Pancreas (tissue), 10 donors: ENCODE measurements at regions not wholly inside any gene's neighbourhood (a gene's known extent, or its start where the extent isn't known, plus 50 kb on each side); places are given as distances from the start of the nearest gene placed in this dataset.

Experiments used
- ATAC-seq, 4 donors: fragments of 200-7000 bp; cut with Tn5 transposase; one replicate each; pipeline versions ENCODE4 v1.8.0 to v1.9.1; 2020; ENCODE audit warnings: mild to moderate bottlenecking in 4 of 4, moderate library complexity in 4 of 4
- DNase-seq, 6 donors: peaks; one replicate each; pipeline ENCODE4 v3.0.0-alpha.2; 2020
- FAIRE-seq: peaks from 2 replicates; lab custom pipeline; 2012; peaks lifted over from hg19 to GRCh38; lab: Jason Lieb, UNC
- H3K27ac ChIP-seq, 4 donors: fragments of 200-600 bp; sonication (generic); 1 replicate in 3 of 4; 2 replicates in 1 of 4; pipeline versions ENCODE4 v1.5.0 to v1.8.0; 2020
- H3K27me3 ChIP-seq, 4 donors: fragments of 200-600 bp; one replicate each; pipeline ENCODE4 v1.8.0; 2021
- H3K36me3 ChIP-seq, 3 donors: fragments of 200-600 bp; sonication (generic) in 1 of 3; one replicate each; pipeline versions ENCODE4 v1.5.0 to v1.8.0; 2020 to 2021
- H3K4me1 ChIP-seq, 3 donors: fragments of 200-600 bp; one replicate each; pipeline ENCODE4 v1.8.0; 2021
- H3K4me3 ChIP-seq, 4 donors: fragments of 200-600 bp; sonication (generic) in 2 of 4; one replicate each; pipeline versions ENCODE4 v1.5.0 to v1.8.0; 2020 to 2021
- H3K9me3 ChIP-seq, 4 donors: fragments of 200-600 bp; one replicate each; pipeline ENCODE4 v1.8.0; 2021
- WGBS, 2 donors: extraction: QIAGEN DNeasy Blood & Tissue Kit; methylation state at CpG; one replicate each; pipeline ENCODE4 v1.1.7; 2013; 5-methylcytosine and 5-hydroxymethylcytosine counted together
- intact Hi-C, 3 donors: fragments of 100-400 bp; cut with DNase I; formaldehyde crosslinking; loops; one replicate each; pipeline versions ENCODE4 v1.11.1 to v1.14.2; 2022
- TF ChIP-seq, protein P1 (sequence below), 4 donors: fragments of 200-600 bp; sonication (generic) in 3 of 4; IDR thresholded peaks; one replicate each; pipeline versions ENCODE4 v1.5.0 to v1.8.0; 2021; ENCODE audit warnings: antibody characterized with exemption in 4 of 4
- donor health status: healthy with polysubstance abuse.
- donor health status: DM: no; HTN: no; CAD: no; lungs with moderate emphysema.
- donor health status: DM: no; HTN: no; CAD: no.
- donor health status: control.
- donor health status: control.
- donor health status: Bipolar disorder and iron deficiency.
- donor health status: DM: yes; HTN: yes; CAD: no.
- donor health status: DM: no; HTN: no; CAD: no.
- donor health status: DM: no; HTN: no; CAD: no.
- donor health status: DM: yes; HTN: yes; CAD: no.

- 49 to 73% methylated on average over 3 of the region's 3 CpGs for WGBS, 2 donors
- no peak for ATAC-seq
- no peak for FAIRE-seq
- Histone ChIP-seq H3K27me3 (no peaks in the 10 kb centered on the region), H3K9me3 (no peaks in the 10 kb centered on the region), H3K36me3 (no peaks in the 10 kb centered on the region), H3K4me1 (no peaks in the 10 kb centered on the region), H3K4me3 (no peak overlapping the region), H3K27ac (no peak overlapping the region)
- intact Hi-C loops = no loop called here
- no peak for DNase-seq
- TF ChIP-seq, protein P1, sequence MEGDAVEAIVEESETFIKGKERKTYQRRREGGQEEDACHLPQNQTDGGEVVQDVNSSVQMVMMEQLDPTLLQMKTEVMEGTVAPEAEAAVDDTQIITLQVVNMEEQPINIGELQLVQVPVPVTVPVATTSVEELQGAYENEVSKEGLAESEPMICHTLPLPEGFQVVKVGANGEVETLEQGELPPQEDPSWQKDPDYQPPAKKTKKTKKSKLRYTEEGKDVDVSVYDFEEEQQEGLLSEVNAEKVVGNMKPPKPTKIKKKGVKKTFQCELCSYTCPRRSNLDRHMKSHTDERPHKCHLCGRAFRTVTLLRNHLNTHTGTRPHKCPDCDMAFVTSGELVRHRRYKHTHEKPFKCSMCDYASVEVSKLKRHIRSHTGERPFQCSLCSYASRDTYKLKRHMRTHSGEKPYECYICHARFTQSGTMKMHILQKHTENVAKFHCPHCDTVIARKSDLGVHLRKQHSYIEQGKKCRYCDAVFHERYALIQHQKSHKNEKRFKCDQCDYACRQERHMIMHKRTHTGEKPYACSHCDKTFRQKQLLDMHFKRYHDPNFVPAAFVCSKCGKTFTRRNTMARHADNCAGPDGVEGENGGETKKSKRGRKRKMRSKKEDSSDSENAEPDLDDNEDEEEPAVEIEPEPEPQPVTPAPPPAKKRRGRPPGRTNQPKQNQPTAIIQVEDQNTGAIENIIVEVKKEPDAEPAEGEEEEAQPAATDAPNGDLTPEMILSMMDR (IDR thresholded peaks at IDR 0.05) = no peak
Observed at GRCh38 chr12:42010715-42011114, 134.0 kb downstream of the GXYLT1 start.

DNA sequence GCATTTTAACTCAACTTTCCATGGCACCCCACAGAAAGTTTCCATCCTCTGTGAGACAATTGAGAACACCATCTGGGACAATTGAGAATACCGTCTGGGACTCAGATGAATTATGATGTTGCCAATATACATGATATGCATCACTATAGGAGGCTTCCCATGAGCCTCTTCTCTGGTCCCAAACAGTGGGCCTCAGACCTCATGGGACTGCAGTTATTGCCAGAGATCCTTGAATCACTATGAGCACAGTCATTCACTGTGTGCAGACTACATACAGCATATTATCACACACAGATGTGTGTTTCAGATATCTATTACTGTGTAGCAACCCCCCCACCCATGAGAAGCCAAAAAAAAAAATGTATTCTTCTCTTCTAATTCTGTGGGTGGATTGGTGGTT is 134.4 kb downstream of the GXYLT1 start:
- H3K36me3 ChIP-seq = no peaks in the 10 kb centered on the region
- H3K27ac ChIP-seq = no peak overlapping the region
- WGBS, 2 donors = 80 to 84% methylated on average over 1 of the region's 1 CpG
- TF ChIP-seq, protein P1 (IDR thresholded peaks at IDR 0.05) = no peak
- no peaks in the 10 kb centered on the region for H3K27me3 ChIP-seq
- no peak overlapping the region for H3K4me3 ChIP-seq
- intact Hi-C loops = no loop called here
- ATAC-seq (no peak), FAIRE-seq (no peak), DNase-seq (no peak)
- no peaks in the 10 kb centered on the region for H3K4me1 ChIP-seq
- no peaks in the 10 kb centered on the region for H3K9me3 ChIP-seq

DNA sequence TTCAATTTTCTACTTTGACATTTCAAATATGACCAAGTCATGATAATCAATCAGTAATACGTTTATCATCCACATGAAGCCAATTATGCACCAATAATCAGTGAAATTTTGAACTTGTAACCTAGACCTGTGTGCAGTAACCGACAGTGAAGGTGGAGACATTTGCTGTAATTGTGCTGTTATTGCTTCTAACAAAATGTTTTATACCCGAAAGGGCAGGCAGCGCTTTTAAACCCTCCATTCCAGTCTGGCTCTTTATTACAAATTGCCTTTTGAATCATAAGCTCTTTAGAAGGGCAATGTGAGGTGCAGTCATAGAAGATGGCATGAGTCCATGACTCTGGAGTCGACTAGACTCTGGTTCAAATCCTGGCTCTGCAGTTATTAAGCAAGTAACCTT is 135.7 kb downstream of the GXYLT1 start:
- ATAC-seq = no peak
- no peak overlapping the region for H3K27ac ChIP-seq
- no peak for DNase-seq
- no peaks in the 10 kb centered on the region for H3K36me3 ChIP-seq
- H3K9me3 ChIP-seq = no peaks in the 10 kb centered on the region
- TF ChIP-seq, protein P1 (IDR thresholded peaks at IDR 0.05) = no peak
- intact Hi-C loops = no loop called here
- no peaks in the 10 kb centered on the region for H3K4me1 ChIP-seq
- WGBS, 2 donors = 52 to 66% methylated on average over 5 of the region's 5 CpGs
- no peaks in the 10 kb centered on the region for H3K27me3 ChIP-seq
- no peak overlapping the region for H3K4me3 ChIP-seq
- no peak for FAIRE-seq

DNA sequence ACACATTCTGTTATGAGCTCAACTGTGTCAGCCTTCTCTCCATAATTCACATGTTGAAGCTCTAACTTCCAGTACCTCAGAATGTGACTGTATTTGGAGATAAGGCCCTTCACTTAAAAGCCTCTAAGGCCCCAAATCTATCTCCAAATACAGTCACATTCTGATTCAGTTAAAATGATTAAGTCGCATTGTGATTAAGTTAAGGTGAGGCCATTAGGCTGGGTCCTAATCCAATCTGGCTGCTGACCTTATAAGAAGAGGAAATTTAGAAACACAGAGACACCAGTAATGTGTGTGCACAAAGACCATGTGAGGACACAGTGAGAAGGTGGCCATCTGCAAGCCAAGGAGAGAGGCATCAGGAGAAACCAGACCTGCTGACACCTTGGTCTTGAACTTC is 141.6 kb downstream of the GXYLT1 start:
- TF ChIP-seq, protein P1 (IDR thresholded peaks at IDR 0.05) = no peak
- Histone ChIP-seq H3K9me3 (no peaks in the 10 kb centered on the region), H3K27me3 (no peaks in the 10 kb centered on the region), H3K36me3 (no peaks in the 10 kb centered on the region), H3K4me1 (no peaks in the 10 kb centered on the region), H3K4me3 (no peak overlapping the region), H3K27ac (no peak overlapping the region)
- DNase-seq (no peak), ATAC-seq (no peak), FAIRE-seq (no peak)
- 91 to 97% methylated on average over 1 of the region's 1 CpG for WGBS, 2 donors
- intact Hi-C loops = no loop called here

DNA sequence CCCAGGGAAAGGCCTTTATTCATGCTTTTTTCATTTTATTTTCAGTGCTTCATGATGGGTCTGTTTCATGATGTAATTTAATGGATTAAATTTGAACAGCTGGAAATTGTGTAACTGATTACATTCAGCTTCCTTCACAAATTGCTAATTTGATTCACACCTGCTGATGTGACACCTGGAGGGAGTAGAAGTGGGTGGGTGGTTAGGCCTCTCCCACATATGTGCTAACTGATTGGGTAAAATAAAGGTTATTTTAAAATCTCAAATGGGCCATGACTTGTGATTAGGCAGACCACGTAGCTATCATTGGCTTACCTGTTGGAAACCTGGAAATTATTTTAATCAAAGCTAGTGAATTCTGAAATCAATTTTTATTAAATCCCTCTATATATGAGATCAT is 142.1 kb downstream of the GXYLT1 start:
- Histone ChIP-seq H3K36me3 (no peaks in the 10 kb centered on the region), H3K27me3 (no peaks in the 10 kb centered on the region), H3K27ac (no peak overlapping the region), H3K4me3 (no peak overlapping the region), H3K9me3 (no peaks in the 10 kb centered on the region), H3K4me1 (no peaks in the 10 kb centered on the region)
- DNase-seq = no peak
- intact Hi-C loops = no loop called here
- ATAC-seq = no peak
- WGBS, 2 donors = 85 to 94% methylated on average over 1 of the region's 1 CpG
- no peak for FAIRE-seq
- TF ChIP-seq, protein P1 (IDR thresholded peaks at IDR 0.05) = no peak
